Fibroblast of mammary gland (primary cell): ENCODE measurements at regions not wholly inside any gene's neighbourhood (a gene's known extent, or its start where the extent isn't known, plus 50 kb on each side); places are given as distances from the start of the nearest gene placed in this dataset.

Source experiments
- DNase-seq: peaks from one replicate; pipeline ENCODE4 v3.0.0-alpha.2; 2010; ENCODE audit warnings: low read depth
- H3K4me3 ChIP-seq: 2 replicates; pipeline ENCODE4 v1.5.1; 2011; ENCODE audit warnings: low read depth, mild to moderate bottlenecking, low read length, moderate library complexity; ENCODE audit not compliant: control insufficient read depth
- TF ChIP-seq, protein P1 (sequence below): conservative IDR thresholded peaks from 2 replicates; pipeline ENCODE4 v1.5.1; 2011; ENCODE audit warnings: low read depth, low read length, inconsistent platforms; ENCODE audit not compliant: control insufficient read depth, insufficient read depth

DNA sequence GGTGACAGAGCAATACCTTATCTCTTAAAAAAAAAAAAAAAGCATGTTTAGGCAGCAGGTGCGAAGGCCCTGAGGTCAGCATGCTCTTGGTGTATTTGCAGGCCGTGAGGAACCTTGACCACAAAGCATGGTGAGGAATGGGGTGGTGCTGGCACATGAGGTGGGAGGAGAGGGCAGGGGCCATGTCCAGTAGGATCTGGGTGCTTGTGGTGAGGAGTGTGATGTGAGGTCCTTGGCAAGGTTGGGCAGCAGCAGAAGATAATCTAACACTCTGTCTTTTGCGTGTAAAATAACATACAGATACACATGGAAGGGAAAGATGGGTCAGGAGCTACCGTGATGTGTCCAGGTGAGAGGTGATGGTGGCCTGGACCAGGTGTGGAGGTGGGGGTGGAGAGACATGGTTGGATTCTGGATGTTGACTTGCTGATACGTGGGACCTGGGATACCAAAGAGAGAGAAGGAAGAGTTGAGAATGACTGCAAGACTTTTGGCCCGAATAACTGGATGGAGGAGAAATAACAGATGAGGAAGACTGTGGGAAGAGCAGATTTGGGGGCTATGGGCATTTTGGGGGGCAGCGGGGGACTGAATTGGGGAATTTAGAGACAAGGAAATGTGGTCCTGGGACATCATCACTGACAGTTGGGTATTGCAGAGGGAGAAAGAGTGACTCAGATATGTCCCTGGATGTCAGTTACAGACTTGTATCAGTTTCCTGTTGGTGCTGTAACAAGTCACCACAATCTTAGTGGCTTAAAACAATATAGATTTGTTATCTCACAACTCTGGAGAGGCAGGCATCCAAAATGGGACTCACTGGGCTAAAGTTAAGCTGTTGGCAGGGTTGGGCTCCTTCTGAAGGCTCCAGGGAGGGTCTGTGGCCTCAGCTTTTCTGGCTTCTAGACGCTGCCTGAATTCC lies 274.9 kb downstream of the HAPSTR1 start:
- H3K4me3 ChIP-seq, result no peak overlapping the region
- DNase-seq, result no peak
- TF ChIP-seq, protein P1, sequence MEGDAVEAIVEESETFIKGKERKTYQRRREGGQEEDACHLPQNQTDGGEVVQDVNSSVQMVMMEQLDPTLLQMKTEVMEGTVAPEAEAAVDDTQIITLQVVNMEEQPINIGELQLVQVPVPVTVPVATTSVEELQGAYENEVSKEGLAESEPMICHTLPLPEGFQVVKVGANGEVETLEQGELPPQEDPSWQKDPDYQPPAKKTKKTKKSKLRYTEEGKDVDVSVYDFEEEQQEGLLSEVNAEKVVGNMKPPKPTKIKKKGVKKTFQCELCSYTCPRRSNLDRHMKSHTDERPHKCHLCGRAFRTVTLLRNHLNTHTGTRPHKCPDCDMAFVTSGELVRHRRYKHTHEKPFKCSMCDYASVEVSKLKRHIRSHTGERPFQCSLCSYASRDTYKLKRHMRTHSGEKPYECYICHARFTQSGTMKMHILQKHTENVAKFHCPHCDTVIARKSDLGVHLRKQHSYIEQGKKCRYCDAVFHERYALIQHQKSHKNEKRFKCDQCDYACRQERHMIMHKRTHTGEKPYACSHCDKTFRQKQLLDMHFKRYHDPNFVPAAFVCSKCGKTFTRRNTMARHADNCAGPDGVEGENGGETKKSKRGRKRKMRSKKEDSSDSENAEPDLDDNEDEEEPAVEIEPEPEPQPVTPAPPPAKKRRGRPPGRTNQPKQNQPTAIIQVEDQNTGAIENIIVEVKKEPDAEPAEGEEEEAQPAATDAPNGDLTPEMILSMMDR, result no peak

DNA sequence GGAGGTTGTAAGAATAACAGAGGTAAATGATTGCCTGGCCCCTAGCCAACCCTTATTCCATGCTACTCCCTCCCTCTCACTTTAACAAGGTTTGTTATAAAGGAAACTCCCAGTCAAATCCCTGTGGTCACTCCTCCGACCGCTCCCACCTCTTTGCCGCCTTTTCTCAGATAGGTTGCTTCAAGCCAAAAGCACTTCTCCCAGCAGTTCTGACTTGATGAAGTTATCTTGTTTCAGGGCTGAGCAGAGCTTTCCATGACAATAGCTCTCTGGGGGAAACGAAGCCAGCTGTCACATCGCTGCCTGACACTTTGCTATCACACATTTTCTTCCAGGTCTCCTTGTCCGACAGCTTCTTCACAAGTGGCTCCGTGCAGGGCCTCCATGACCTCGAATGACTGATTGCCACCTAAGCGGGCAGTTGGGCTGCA lies 278.6 kb downstream of the HAPSTR1 start:
- DNase-seq, result no peak
- TF ChIP-seq, protein P1, result no peak

DNA sequence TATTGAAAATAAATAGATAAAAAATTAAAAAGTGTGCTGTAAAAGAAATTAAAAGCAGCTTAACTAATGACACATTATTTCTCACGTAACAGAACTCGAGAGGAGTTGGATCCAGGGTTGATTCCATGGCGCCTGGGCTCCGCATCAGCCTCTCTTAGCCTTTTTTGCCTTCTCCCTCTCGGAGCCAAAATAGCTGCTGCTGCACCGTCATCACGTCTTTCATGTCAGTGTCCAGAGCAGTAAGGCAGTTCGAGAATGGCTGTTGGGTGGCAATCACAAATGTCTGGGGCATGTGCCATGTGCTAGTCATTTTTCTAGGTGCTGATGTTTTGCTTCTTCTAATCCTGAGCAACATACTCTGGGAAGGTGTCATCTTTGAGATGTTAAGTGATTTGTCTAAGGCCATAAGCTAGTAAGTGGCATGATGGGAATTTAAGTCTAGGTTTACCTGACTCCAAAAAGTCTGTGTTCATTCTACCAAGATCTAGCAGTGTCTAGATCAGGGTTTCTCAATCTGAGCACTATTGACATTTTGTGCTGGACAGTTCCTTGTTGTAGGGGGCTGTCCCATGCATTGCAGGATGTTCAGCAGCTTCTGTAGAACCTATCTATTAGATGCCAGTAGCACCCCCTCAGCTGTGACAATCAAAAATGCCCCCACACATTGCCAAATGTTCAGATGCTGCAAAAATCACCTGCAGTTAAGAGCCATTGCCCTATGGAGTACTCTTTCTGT lies 280.4 kb downstream of the HAPSTR1 start:
- no peak for DNase-seq
- H3K4me3 ChIP-seq, result no peak overlapping the region
- TF ChIP-seq, protein P1, result no peak

More for the DNA sequence above, 278.6 kb downstream of the HAPSTR1 start:
- no peak overlapping the region for H3K4me3 ChIP-seq

DNA sequence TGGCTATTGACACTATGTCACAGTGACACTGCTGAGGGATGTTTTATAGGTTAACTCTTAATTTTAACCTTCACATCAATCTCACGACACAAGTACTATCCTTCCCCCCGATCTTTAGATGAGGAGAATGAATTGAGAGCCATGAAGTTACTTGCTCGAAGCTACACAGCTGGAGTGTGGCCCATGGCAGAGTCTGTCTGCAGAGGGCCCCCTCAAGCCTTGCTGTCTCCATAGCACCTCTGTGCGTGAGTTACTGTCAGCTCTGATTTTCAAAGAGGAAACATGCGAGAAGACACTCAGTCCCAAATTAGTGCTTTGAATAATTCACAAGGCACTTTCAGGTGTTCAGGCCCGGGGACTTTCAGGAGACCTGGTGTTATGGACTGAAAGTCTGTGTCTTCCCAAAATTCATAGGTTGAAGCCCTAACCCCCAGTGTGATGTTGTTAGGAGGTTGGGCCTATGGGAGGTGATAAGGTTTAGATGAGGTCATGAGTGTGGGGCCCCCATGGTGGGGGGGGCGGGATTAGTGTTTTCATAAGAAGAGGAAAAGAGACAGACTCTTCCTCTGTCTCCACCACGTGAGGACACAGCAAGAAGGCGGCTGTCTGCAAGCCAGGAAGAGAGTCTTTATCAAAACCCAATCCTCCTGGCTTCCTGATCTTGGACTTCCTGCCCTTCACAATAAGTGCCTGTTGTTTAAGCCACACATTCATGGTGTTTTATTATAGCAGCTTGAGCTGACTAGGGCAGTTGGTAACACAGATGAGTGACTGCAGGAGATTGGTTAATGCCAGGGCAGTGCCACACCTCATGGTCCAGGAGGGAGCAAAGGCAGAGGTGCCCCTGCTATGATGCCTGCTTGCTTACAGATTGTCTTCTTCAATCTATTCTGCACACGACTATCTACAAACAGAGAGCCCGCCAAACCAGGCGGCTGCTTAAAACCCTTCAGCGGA lies 281.8 kb downstream of the HAPSTR1 start:
- TF ChIP-seq, protein P1, result no peak
- no peak overlapping the region for H3K4me3 ChIP-seq
- no peak for DNase-seq

DNA sequence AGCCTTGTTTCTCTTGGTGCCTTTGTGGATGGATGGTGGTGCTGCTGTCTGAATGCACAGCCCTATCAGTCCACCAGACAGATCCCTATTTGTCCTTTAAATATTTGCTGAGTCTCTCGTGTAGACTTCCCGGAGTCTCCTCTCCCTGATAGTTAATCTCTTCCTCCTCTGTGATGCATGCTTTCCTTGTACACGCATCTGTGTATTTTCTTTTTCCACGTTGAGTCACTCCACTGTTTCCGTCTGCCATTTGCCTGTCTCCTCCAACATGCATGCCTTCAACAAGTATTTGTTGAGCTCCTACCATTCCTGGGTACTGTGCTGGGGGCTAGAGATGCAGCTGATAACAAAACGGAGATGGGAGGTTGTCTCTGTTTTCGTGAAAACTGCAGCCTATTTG lies 282.6 kb downstream of the HAPSTR1 start:
- TF ChIP-seq, protein P1, result no peak
- no peak for DNase-seq
- H3K4me3 ChIP-seq, result no peak overlapping the region

DNA sequence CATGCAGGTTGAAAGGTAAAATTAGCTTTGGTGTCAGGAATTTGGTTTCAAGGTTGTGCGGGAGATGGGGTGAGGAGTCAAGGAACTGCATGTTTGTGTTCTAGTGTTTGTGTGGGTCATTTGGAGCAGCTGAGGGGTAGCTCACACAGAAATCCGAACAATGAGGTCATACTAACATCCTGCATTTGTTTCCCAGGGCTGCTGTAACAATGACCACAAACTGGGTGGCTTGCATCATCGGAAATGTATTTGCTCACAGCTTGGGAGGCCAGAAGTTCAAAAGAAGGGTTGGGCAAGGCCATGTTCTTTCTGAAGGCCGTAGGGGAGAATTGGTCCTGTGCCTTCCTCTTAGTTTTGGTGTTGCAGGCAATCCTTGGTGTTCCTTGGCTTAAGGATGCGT lies 287.4 kb downstream of the HAPSTR1 start:
- TF ChIP-seq, protein P1, result no peak
- no peak for DNase-seq
- H3K4me3 ChIP-seq, result no peak overlapping the region
